Cerebellar cortex (tissue), 1 donor: ENCODE measurements at regions not wholly inside any gene's neighbourhood (a gene's known extent, or its start where the extent isn't known, plus 50 kb on each side); places are given as distances from the start of the nearest gene placed in this dataset.
"Not testable (repeated sequence)": the region's sequence is repeated elsewhere in the genome, so short reads cannot be mapped to it uniquely, and the experiment has no call there.

ENCODE experiments used
- DNase-seq: peaks from one replicate; pipeline ENCODE4 v3.0.0-alpha.2; 2015; ENCODE audit warnings: low spot score

- DNase-seq = no peak
Measured at GRCh38 chr3:162538906-162539305, 1042.3 kb downstream of the OTOL1 start.

GRCh38 chr3:162540421-162540820 is 1043.8 kb downstream of the OTOL1 start:
- no peak for DNase-seq

DNA sequence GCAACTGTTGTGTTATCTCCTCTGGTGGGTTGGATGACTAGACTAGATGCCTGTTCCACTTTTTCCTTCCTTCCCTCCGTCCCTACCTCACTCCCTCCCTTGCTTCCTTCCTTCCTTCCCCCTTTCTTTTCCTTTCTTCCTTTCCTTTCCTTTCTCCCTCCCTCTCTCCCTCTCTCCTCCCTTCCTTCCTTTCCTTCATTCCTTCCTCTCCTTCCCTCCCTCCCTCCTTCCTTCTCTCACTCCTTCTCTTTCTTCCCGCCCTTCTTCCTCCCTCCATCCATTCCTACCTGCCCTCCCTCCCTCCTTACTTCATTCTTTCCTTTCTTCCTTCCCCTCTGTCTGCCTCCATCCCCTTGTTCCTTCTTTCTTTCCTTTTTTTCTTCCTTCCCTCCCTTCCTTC is 1045.3 kb downstream of the OTOL1 start:
- no peak for DNase-seq

- no peak for DNase-seq
Measured at GRCh38 chr3:162544246-162544645, 1047.6 kb downstream of the OTOL1 start.

- DNase-seq = no peak
Measured at GRCh38 chr3:162546910-162547309, 1050.3 kb downstream of the OTOL1 start.

GRCh38 chr3:162547321-162547720 is 1050.7 kb downstream of the OTOL1 start:
- no peak for DNase-seq

GRCh38 chr3:162555761-162556160 is 1059.2 kb downstream of the OTOL1 start:
- DNase-seq = no peak

GRCh38 chr3:162558016-162558415 is 1061.4 kb downstream of the OTOL1 start:
- no peak for DNase-seq

GRCh38 chr3:162568706-162569105 is 1072.1 kb downstream of the OTOL1 start:
- DNase-seq = no peak

- DNase-seq = no peak
Measured at GRCh38 chr3:162569314-162569713, 1072.7 kb downstream of the OTOL1 start.

DNA sequence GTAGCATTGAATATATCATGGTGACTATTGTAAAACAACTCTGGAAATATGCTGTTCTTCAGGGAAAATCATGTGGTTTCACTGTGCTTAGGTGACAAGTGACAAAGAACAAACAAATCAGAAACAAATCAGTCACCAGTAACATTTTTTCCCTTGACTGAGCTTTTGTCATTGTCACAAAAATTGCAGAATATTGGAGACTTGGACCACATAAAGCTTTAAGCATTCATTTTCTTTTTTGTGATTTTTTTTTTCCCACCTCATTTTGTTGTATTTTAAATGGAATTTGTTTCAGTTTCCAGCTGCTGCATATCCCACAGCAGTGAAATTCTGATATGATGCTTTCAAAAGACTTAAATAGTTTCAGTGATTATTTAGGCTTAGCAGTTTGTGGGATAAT is 1088.4 kb downstream of the OTOL1 start:
- DNase-seq = no peak

GRCh38 chr3:162586591-162586990 is 1090.0 kb downstream of the OTOL1 start:
- no peak for DNase-seq

DNA sequence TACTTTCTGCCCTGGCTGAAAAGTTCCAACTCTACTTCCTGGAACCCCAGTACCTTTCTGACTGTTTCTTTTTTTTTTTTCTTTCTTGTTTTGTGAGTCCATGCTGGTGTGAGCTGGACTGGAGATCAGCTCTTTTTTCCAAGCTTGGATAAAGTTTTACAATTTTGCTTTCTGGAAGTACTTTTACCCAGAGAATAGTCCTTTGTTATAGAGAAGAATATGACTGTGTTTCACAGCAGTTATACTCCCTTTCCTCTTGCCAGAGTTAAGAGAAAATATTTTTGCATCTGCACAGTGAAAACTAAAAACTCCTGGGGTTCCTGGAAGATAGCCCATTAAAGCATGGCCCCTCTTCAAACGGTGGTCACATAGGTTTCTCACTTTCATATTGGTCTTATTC is 1100.6 kb downstream of the OTOL1 start:
- DNase-seq = no peak

DNA sequence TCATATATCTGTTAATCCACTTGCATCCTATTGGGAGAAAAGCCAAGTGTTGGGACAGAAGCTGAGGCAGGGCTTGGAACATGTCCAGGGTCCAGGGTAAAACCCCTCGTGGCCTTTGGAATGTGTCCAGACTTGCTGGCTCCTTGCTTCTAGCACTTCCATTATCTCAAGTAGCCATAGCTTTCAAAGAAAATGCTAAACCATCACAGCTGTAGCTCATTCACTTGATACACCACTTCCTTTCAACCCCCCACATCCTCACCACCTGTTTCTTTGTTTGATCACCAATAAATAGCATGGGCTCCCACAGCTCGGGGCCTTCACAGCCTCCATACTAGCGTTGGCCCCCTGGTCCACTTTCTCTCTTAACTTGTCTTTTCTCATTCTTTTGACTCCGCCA is 1101.9 kb downstream of the OTOL1 start:
- not testable (repeated sequence) for DNase-seq

- not testable (repeated sequence) for DNase-seq
Measured at GRCh38 chr3:162599742-162600141, 1103.1 kb downstream of the OTOL1 start.

DNA sequence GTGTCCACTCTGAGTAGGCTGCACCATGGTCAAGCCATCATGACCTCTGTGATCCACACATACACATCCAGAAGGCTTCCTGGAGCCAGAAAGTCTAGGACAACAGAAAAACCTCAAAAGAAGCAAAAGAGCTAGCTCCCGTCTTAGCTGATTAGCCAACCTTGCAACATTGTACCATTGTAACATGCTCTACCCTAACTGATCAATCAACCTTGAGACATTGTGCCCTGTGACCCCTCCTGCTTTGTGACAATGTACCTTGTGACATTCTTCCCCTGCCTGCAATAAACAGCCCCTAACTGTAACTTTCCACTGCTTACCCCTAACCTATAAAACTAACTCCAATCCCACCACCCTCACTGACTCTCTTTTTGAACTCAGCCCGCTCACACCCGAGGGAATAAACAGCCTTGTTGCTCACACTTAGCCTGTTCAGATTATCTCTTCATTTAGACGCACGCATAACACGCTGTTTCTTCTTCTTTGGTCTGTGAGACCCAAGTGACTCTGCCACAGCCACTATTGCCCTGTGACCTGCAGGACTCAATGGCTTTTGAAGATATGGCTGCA is 1104.6 kb downstream of the OTOL1 start:
- no peak for DNase-seq

GRCh38 chr3:162602619-162603018 is 1106.0 kb downstream of the OTOL1 start:
- no peak for DNase-seq

DNA sequence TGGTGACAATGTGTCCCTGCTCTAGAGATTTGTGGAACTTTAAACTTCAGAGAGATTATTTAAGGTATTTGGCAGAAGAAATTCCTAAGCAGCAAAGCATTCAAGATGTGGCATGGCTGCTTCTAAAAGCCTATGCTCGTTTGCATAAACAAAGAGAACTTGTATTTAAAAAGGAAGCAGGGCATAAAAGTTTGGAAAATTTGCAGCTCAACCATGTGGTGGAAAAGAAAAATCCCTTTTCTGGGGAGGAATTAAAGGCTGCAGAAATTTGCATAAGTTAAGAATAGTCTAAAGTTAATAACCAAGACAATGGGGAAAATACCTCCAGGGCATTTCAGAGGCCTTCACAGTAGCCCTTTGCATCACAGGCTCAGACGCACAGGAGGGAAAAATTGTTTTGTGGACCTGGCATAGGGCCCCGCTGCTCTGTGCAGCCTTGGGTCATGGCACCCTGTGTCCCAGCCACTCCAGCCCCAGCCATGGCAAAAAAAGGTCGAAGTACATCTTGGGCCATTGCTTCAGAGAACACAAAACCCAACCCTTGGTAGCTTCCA is 1109.1 kb downstream of the OTOL1 start:
- DNase-seq = no peak

GRCh38 chr3:162610261-162610660 is 1113.7 kb downstream of the OTOL1 start:
- no peak for DNase-seq

GRCh38 chr3:162612991-162613390 is 1116.4 kb downstream of the OTOL1 start:
- no peak for DNase-seq

DNA sequence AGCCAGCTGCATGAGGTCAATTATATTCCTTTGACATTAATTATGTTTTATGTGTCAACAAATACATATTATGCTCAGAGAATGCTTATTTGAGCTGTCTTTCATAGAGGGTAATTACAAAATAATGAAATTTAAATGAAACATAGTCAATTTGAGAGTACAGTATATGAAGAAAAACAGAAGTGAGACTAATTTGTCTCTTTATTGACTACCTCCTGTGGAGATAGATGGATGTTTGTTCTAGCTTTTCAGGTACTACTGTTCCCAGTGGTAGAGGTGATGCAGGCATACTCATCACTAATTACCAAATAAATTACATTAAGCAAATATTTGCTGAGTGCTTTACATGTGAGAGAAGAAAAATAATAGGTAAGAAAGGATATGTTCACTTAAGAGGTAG is 1129.6 kb downstream of the OTOL1 start:
- no peak for DNase-seq

GRCh38 chr3:162628531-162628930 is 1131.9 kb downstream of the OTOL1 start:
- DNase-seq = no peak

GRCh38 chr3:162629372-162629771 is 1132.8 kb downstream of the OTOL1 start:
- no peak for DNase-seq

- DNase-seq = no peak
Measured at GRCh38 chr3:162632672-162633071, 1136.1 kb downstream of the OTOL1 start.
